Thyroid gland (tissue), 4 donors: ENCODE measurements at regions not wholly inside any gene's neighbourhood (a gene's known extent, or its start where the extent isn't known, plus 50 kb on each side); places are given as distances from the start of the nearest gene placed in this dataset.
"Not testable (repeated sequence)": the region's sequence is repeated elsewhere in the genome, so short reads cannot be mapped to it uniquely, and the experiment has no call there.

Experiments
- POLR2A ChIP-seq, 2 donors: fragments of 450-650 bp; IDR thresholded peaks; one replicate each; pipeline ENCODE4 v1.6.1; 2017; ENCODE audit warnings: antibody characterized with exemption in 2 of 2, mild to moderate bottlenecking in 2 of 2, moderate library complexity in 1 of 2
- TF ChIP-seq, protein P1 (sequence below), 6 experiments: fragments of 200-600 bp in 3 of 6; fragments of 450-650 bp in 3 of 6; sonication (generic) in 3 of 6; IDR thresholded peaks; one replicate each; pipeline ENCODE4 v1.5.1; 2016 to 2019; ENCODE audit warnings: antibody characterized with exemption in 6 of 6, mild to moderate bottlenecking in 2 of 6, inconsistent platforms in 1 of 6, moderate library complexity in 1 of 6

DNA sequence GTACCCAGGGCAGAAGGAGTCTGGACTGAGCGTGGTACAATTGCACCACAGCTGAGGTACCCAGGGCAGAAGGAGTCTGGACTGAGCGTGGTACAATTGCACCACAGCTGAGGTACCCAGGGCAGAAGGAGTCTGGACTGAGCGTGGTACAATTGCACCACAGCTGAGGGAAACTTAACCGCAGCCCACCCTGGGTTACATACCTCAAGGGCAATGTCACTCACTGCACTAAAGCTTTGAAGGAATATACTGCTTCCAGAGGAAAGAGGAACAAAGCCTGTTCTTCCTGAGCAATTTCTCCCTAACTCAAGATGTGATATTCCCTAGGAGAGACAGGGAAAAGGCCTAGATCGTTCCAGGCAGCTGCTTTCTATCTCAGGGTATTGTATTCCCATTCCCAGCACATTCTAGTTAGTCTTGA lies 411.4 kb downstream of the LTN1 start:
- TF ChIP-seq, protein P1, sequence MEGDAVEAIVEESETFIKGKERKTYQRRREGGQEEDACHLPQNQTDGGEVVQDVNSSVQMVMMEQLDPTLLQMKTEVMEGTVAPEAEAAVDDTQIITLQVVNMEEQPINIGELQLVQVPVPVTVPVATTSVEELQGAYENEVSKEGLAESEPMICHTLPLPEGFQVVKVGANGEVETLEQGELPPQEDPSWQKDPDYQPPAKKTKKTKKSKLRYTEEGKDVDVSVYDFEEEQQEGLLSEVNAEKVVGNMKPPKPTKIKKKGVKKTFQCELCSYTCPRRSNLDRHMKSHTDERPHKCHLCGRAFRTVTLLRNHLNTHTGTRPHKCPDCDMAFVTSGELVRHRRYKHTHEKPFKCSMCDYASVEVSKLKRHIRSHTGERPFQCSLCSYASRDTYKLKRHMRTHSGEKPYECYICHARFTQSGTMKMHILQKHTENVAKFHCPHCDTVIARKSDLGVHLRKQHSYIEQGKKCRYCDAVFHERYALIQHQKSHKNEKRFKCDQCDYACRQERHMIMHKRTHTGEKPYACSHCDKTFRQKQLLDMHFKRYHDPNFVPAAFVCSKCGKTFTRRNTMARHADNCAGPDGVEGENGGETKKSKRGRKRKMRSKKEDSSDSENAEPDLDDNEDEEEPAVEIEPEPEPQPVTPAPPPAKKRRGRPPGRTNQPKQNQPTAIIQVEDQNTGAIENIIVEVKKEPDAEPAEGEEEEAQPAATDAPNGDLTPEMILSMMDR (IDR thresholded peaks at IDR 0.05) = not testable (repeated sequence)
- TF ChIP-seq POLR2A (IDR thresholded peaks at IDR 0.05) = not testable (repeated sequence)
